GM12892 (cell line): ENCODE measurements at regions not wholly inside any gene's neighbourhood (a gene's known extent, or its start where the extent isn't known, plus 50 kb on each side); places are given as distances from the start of the nearest gene placed in this dataset.

Experiments used
- POLR2AphosphoS5 ChIP-seq: IDR thresholded peaks from 2 replicates; pipeline ENCODE4 v1.6.1; 2011; ENCODE audit warnings: low read depth, low read length, control low read depth
- TAF1 ChIP-seq: IDR thresholded peaks from 2 replicates; pipeline ENCODE4 v1.6.1; 2011; ENCODE audit warnings: low read depth, mild to moderate bottlenecking, control low read depth, low read length, borderline replicate concordance

GRCh38 chr2:204197336-204198005, 260.9 kb downstream of the ICOS start:
- TF ChIP-seq TAF1 (no peak), POLR2AphosphoS5 (no peak)
